Anterior cingulate cortex (tissue), 58 donors: ENCODE measurements at regions not wholly inside any gene's neighbourhood (a gene's known extent, or its start where the extent isn't known, plus 50 kb on each side); places are given as distances from the start of the nearest gene placed in this dataset.

Source experiments
- DNase-seq, 58 donors: peaks; one replicate each; lab custom pipeline; 2025; lab: John Stamatoyannopoulos, UW

- peak in 49 of 58 donors; percentile 10 to 77 (median 49) for DNase-seq
Measured at GRCh38 chr2:118309946-118310680, 221.8 kb downstream of the INSIG2 start.

GRCh38 chr2:118309257-118309945 is 221.1 kb downstream of the INSIG2 start:
- peak in 1 of 58 donors; percentile 39 for DNase-seq

- DNase-seq: no peak
Measured at GRCh38 chr2:118307864-118308263, 219.6 kb downstream of the INSIG2 start.

- DNase-seq: no peak
Measured at GRCh38 chr2:118301248-118301647, 213.0 kb downstream of the INSIG2 start.

GRCh38 chr2:118300832-118301231 is 212.6 kb downstream of the INSIG2 start:
- DNase-seq: no peak

- DNase-seq: no peak
Measured at GRCh38 chr2:118296663-118297062, 208.4 kb downstream of the INSIG2 start.

GRCh38 chr2:118295592-118296390 is 207.5 kb downstream of the INSIG2 start:
- DNase-seq: no peak

- DNase-seq: no peak
Measured at GRCh38 chr2:118294063-118294462, 205.8 kb downstream of the INSIG2 start.

- no peak for DNase-seq
Measured at GRCh38 chr2:118292991-118293390, 204.7 kb downstream of the INSIG2 start.

- DNase-seq: no peak
Measured at GRCh38 chr2:118291251-118291880, 203.1 kb downstream of the INSIG2 start.

- DNase-seq: no peak
Measured at GRCh38 chr2:118290411-118291250, 202.4 kb downstream of the INSIG2 start.

GRCh38 chr2:118279005-118279404 is 190.7 kb downstream of the INSIG2 start:
- no peak for DNase-seq

GRCh38 chr2:118278046-118278445 is 189.8 kb downstream of the INSIG2 start:
- no peak for DNase-seq

- no peak for DNase-seq
Measured at GRCh38 chr2:118274841-118275510, 186.7 kb downstream of the INSIG2 start.

GRCh38 chr2:118272391-118272790 is 184.1 kb downstream of the INSIG2 start:
- no peak for DNase-seq

- no peak for DNase-seq
Measured at GRCh38 chr2:118269408-118270051, 181.3 kb downstream of the INSIG2 start.

- DNase-seq: no peak
Measured at GRCh38 chr2:118268268-118268667, 180.0 kb downstream of the INSIG2 start.

- DNase-seq: no peak
Measured at GRCh38 chr2:118265873-118266455, 177.7 kb downstream of the INSIG2 start.
